Vagina (tissue), 2 donors: ENCODE measurements at regions not wholly inside any gene's neighbourhood (a gene's known extent, or its start where the extent isn't known, plus 50 kb on each side); places are given as distances from the start of the nearest gene placed in this dataset.

Source experiments
- DNase-seq, 2 donors: peaks; one replicate each; pipeline ENCODE4 v3.0.0-alpha.2; 2017; ENCODE audit errors: extremely low spot score in 2 of 2
- H3K27ac ChIP-seq: fragments of 200-600 bp; sonication (generic); one replicate; pipeline ENCODE4 v1.5.1; 2019
- H3K27me3 ChIP-seq: fragments of 200-600 bp; sonication (generic); one replicate; pipeline ENCODE4 v1.5.1; 2019
- H3K36me3 ChIP-seq, 2 donors: fragments of 200-600 bp; sonication (generic); one replicate each; pipeline ENCODE4 v1.5.1; 2017 to 2019
- H3K4me1 ChIP-seq: fragments of 200-600 bp; sonication (generic); one replicate; pipeline ENCODE4 v1.5.1; 2019
- H3K4me3 ChIP-seq, 2 donors: fragments of 200-600 bp; sonication (generic); 1 replicate in 1 of 2; 2 replicates in 1 of 2; pipeline ENCODE4 v1.5.1; 2016 to 2019
- H3K9me3 ChIP-seq: fragments of 200-600 bp; sonication (generic); one replicate; pipeline ENCODE4 v1.5.1; 2019
- POLR2A ChIP-seq, 2 donors: fragments of 450-650 bp; IDR thresholded peaks; one replicate each; pipeline ENCODE4 v1.6.1; 2017; ENCODE audit warnings: antibody characterized with exemption in 2 of 2, mild to moderate bottlenecking in 2 of 2, moderate library complexity in 2 of 2
- POLR2AphosphoS5 ChIP-seq, 2 donors: sonication (generic); formaldehyde crosslinking; IDR thresholded peaks; one replicate each; pipeline ENCODE4 v1.9.0; 2017; ENCODE audit warnings: antibody characterized with exemption in 2 of 2, mild to moderate bottlenecking in 2 of 2, low read depth in 1 of 2; ENCODE audit not compliant: insufficient read depth in 1 of 2
- intact Hi-C: fragments of 100-400 bp; cut with DNase I; formaldehyde crosslinking; loops from one replicate; pipeline ENCODE4 v1.15.1; 2023
- TF ChIP-seq, protein P1 (sequence below), 3 experiments: fragments of 450-650 bp in 2 of 3; fragments of 200-600 bp in 1 of 3; sonication (generic) in 1 of 3; IDR thresholded peaks; one replicate each; pipeline ENCODE4 v1.5.1; 2017 to 2019; ENCODE audit warnings: antibody characterized with exemption in 3 of 3, mild to moderate bottlenecking in 2 of 3, moderate library complexity in 2 of 3

DNA sequence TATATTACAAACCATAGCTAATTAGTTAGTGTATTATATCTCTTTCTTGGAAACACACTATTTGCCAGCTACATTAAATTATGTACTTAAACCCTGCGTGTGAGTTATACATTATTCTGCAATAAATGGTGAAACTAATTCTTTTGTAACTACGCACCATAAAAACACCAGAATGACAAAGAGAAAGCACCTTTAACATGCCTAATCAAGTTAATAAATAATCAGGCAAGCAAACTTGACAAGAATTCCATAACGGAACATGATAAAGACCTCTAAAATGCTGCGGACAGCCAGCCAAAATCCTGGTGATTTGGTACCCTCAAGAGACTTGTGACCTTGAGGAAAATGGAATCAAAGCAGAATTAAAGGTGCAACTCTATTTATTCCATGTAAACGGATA lies 375.3 kb upstream of the KITLG start:
- no peaks in the 10 kb centered on the region for H3K36me3 ChIP-seq
- no peaks in the 10 kb centered on the region for H3K4me1 ChIP-seq
- no peaks in the 10 kb centered on the region for H3K27me3 ChIP-seq
- H3K9me3 ChIP-seq = no peaks in the 10 kb centered on the region
- no peak for DNase-seq
- H3K27ac ChIP-seq = no peak overlapping the region
- H3K4me3 ChIP-seq = no peak overlapping the region
- TF ChIP-seq POLR2A (IDR thresholded peaks at IDR 0.05) = no peak
- no peak for TF ChIP-seq POLR2AphosphoS5 (IDR thresholded peaks at IDR 0.05; ENCODE audit: insufficient read depth in 1 of 2, low read depth in 1 of 2)
- TF ChIP-seq, protein P1, sequence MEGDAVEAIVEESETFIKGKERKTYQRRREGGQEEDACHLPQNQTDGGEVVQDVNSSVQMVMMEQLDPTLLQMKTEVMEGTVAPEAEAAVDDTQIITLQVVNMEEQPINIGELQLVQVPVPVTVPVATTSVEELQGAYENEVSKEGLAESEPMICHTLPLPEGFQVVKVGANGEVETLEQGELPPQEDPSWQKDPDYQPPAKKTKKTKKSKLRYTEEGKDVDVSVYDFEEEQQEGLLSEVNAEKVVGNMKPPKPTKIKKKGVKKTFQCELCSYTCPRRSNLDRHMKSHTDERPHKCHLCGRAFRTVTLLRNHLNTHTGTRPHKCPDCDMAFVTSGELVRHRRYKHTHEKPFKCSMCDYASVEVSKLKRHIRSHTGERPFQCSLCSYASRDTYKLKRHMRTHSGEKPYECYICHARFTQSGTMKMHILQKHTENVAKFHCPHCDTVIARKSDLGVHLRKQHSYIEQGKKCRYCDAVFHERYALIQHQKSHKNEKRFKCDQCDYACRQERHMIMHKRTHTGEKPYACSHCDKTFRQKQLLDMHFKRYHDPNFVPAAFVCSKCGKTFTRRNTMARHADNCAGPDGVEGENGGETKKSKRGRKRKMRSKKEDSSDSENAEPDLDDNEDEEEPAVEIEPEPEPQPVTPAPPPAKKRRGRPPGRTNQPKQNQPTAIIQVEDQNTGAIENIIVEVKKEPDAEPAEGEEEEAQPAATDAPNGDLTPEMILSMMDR (IDR thresholded peaks at IDR 0.05) = no peak
- intact Hi-C loops = no loop called here

DNA sequence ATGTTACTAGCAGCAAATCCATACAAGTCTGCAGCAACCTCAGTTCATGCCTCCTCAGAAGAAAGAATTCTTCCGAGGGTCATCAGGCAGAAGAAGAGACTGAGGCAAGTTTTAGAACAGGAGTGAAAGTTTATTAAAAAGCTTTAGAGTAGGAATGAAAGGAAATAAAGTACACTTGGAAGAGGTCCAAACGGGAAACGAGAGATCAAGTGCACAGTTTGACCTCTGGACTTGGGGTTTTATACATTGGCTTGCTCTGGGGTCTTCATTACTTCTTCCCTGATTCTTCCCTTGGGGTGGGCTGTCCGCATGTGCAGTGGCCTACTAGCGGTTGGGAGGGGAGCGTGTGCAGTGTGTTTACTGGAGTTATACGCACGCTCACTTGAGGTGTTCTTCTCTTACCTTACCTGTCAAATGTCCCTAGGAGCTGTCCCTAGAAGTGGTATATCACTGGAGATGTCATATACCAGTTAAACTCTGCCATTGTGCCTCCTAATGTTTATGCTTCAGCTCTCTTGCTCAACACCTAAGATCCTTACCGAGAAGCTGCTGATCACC lies 372.8 kb upstream of the KITLG start:
- TF ChIP-seq, protein P1 (IDR thresholded peaks at IDR 0.05) = no peak
- TF ChIP-seq POLR2AphosphoS5 (IDR thresholded peaks at IDR 0.05; ENCODE audit: insufficient read depth in 1 of 2, low read depth in 1 of 2) = no peak
- TF ChIP-seq POLR2A (IDR thresholded peaks at IDR 0.05) = no peak
- Histone ChIP-seq H3K9me3 (no peaks in the 10 kb centered on the region), H3K27ac (no peak overlapping the region), H3K4me3 (no peak overlapping the region), H3K4me1 (no peaks in the 10 kb centered on the region), H3K27me3 (no peaks in the 10 kb centered on the region), H3K36me3 (no peaks in the 10 kb centered on the region)
- no peak for DNase-seq
- intact Hi-C loops = no loop called here

DNA sequence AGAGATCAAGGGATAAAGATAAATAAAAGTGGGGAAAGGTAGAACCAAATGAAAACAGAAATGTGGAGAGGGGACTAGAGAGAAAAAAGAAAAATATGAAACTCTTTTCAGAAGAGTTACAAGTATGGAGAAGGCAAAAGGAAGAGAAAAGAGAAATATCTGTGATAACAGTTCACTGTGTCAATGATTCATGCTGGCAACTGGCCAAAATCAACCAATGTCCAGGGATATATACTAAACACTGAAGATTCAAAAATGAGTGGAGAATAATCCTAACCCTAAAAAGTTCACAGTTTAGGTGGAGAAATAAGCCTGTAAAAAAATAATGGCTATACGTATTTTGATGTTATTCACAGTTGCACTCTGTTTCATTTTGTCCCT lies 372.3 kb upstream of the KITLG start:
- no peak for DNase-seq
- H3K27me3 ChIP-seq = no peaks in the 10 kb centered on the region
- H3K9me3 ChIP-seq = no peaks in the 10 kb centered on the region
- H3K27ac ChIP-seq = no peak overlapping the region
- H3K36me3 ChIP-seq = no peaks in the 10 kb centered on the region
- no peak for TF ChIP-seq POLR2A (IDR thresholded peaks at IDR 0.05)
- no peak for TF ChIP-seq POLR2AphosphoS5 (IDR thresholded peaks at IDR 0.05; ENCODE audit: insufficient read depth in 1 of 2, low read depth in 1 of 2)
- TF ChIP-seq, protein P1 (IDR thresholded peaks at IDR 0.05) = no peak
- H3K4me3 ChIP-seq = no peak overlapping the region
- intact Hi-C loops = no loop called here
- H3K4me1 ChIP-seq = no peaks in the 10 kb centered on the region

DNA sequence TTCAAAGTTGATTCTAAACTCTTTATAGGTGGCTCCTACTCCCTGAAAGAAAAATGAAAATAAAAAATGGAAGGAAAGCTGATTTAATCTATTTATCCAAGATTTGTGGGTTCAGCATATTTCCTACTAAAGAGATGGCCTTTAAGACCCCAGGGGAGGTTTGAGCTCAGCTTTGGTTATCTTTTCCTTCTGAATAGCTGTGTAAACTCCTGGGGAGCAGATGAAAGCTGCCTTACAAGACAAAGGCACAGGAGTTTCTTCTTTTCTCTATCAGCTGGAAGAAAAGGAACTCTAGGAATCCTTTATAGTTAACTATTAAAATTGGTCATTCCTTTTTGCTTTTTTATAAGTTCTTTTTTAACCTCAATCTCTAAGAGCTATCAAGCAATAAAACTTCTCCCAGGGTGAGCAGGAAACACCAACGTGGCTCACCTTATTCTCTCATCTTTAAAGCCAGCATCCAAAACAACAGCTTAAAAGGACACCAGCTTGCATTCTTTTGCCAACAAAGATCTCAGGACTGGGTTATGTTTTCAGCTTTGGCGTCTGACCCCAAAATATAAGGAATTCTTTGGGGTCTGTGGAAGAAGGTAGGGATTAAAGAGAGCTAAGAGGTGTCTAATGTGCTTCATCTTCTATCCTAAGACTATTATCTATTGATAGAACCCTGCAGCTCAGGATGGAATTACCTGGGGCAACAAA lies 371.7 kb upstream of the KITLG start:
- intact Hi-C loops = no loop called here
- Histone ChIP-seq H3K4me3 (no peak overlapping the region), H3K36me3 (no peaks in the 10 kb centered on the region), H3K27ac (no peak overlapping the region), H3K27me3 (no peaks in the 10 kb centered on the region), H3K9me3 (no peaks in the 10 kb centered on the region), H3K4me1 (no peaks in the 10 kb centered on the region)
- TF ChIP-seq, protein P1 (IDR thresholded peaks at IDR 0.05) = no peak
- TF ChIP-seq POLR2A (IDR thresholded peaks at IDR 0.05) (no peak), POLR2AphosphoS5 (IDR thresholded peaks at IDR 0.05; ENCODE audit: insufficient read depth in 1 of 2, low read depth in 1 of 2) (no peak)
- DNase-seq = no peak

DNA sequence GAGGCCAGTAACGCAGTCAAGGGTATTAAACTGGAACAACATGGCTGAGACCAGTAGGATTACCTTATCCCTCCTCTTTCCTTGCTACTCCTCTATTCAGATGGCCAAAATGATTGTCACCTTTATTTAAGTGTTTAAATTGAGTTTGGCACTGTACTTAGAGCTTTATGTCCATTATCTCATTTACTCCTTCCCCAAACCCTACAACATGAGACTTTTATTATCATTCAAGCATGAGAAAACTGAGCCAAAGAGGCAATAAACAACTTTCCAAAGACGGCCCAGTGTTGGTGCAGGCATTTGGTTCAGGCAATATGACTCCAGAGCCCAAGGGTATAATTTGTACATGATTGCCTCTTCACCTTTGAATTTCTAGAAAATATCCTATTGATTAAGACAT lies 370.9 kb upstream of the KITLG start:
- intact Hi-C loops = no loop called here
- TF ChIP-seq POLR2AphosphoS5 (IDR thresholded peaks at IDR 0.05; ENCODE audit: insufficient read depth in 1 of 2, low read depth in 1 of 2) = no peak
- TF ChIP-seq, protein P1 (IDR thresholded peaks at IDR 0.05) = no peak
- no peak for TF ChIP-seq POLR2A (IDR thresholded peaks at IDR 0.05)
- no peak overlapping the region for H3K4me3 ChIP-seq
- no peak overlapping the region for H3K27ac ChIP-seq
- H3K4me1 ChIP-seq = peaks cover 7% of the 10 kb centered on the region
- DNase-seq = no peak
- H3K9me3 ChIP-seq = no peaks in the 10 kb centered on the region
- no peaks in the 10 kb centered on the region for H3K36me3 ChIP-seq
- H3K27me3 ChIP-seq = no peaks in the 10 kb centered on the region
